Frontal cortex (tissue), 3 donors: ENCODE measurements at regions not wholly inside any gene's neighbourhood (a gene's known extent, or its start where the extent isn't known, plus 50 kb on each side); places are given as distances from the start of the nearest gene placed in this dataset.
"Not testable (repeated sequence)": the region's sequence is repeated elsewhere in the genome, so short reads cannot be mapped to it uniquely, and the experiment has no call there.

Source experiments
- DNase-seq, 2 donors: peaks; one replicate each; pipeline ENCODE4 v3.0.0; 2012; ENCODE audit warnings: low spot score in 2 of 2
- FAIRE-seq: peaks from 2 replicates; lab custom pipeline; 2012; peaks lifted over from hg19 to GRCh38; lab: Jason Lieb, UNC
- donor health status: control.
- donor health status: control.
- donor health status: control.

GRCh38 chr5:143550986-143551630 lies 147.6 kb upstream of the NR3C1 start:
- DNase-seq (no peak), FAIRE-seq (no peak)

- FAIRE-seq, result no peak
- no peak for DNase-seq
These were observed 143.9 kb upstream of the NR3C1 start for GRCh38 chr5:143547342-143547741.

GRCh38 chr5:143546394-143546793 lies 142.9 kb upstream of the NR3C1 start:
- FAIRE-seq (no peak), DNase-seq (no peak)

GRCh38 chr5:143544606-143545005 lies 141.1 kb upstream of the NR3C1 start:
- DNase-seq (no peak), FAIRE-seq (no peak)

GRCh38 chr5:143543358-143544255 lies 140.1 kb upstream of the NR3C1 start:
- DNase-seq (no peak), FAIRE-seq (no peak)

- FAIRE-seq, result no peak
- DNase-seq, result no peak
These were observed 139.3 kb upstream of the NR3C1 start for GRCh38 chr5:143542798-143543144.

- FAIRE-seq, result no peak
- DNase-seq, result no peak
These were observed 138.7 kb upstream of the NR3C1 start for GRCh38 chr5:143541943-143542797.

- DNase-seq, result no peak
- no peak for FAIRE-seq
These were observed 136.3 kb upstream of the NR3C1 start for GRCh38 chr5:143539742-143540141.

GRCh38 chr5:143537056-143537455 lies 133.6 kb upstream of the NR3C1 start:
- FAIRE-seq (no peak), DNase-seq (no peak)

- no peak for FAIRE-seq
These were observed 132.9 kb upstream of the NR3C1 start for GRCh38 chr5:143536364-143536763.

GRCh38 chr5:143534761-143535154 lies 131.3 kb upstream of the NR3C1 start:
- FAIRE-seq (no peak), DNase-seq (no peak)

More at GRCh38 chr5:143536364-143536763, 132.9 kb upstream of the NR3C1 start:
- DNase-seq, result no peak

GRCh38 chr5:143533978-143534760 lies 130.7 kb upstream of the NR3C1 start:
- FAIRE-seq (no peak), DNase-seq (no peak)

- DNase-seq (no peak), FAIRE-seq (no peak)
These were observed 130.0 kb upstream of the NR3C1 start for GRCh38 chr5:143533475-143533874.

- no peak for FAIRE-seq
- no peak for DNase-seq
These were observed 124.3 kb upstream of the NR3C1 start for GRCh38 chr5:143527808-143528207.

- FAIRE-seq, result no peak
- DNase-seq, result no peak
These were observed 121.7 kb upstream of the NR3C1 start for GRCh38 chr5:143525176-143525575.

GRCh38 chr5:143524338-143524945 lies 121.0 kb upstream of the NR3C1 start:
- DNase-seq (no peak), FAIRE-seq (no peak)

GRCh38 chr5:143521846-143522400 lies 118.4 kb upstream of the NR3C1 start:
- DNase-seq (no peak), FAIRE-seq (no peak)

- no peak for FAIRE-seq
- no peak for DNase-seq
These were observed 117.7 kb upstream of the NR3C1 start for GRCh38 chr5:143521141-143521540.

GRCh38 chr5:143519215-143519614 lies 115.7 kb upstream of the NR3C1 start:
- not testable (repeated sequence) for FAIRE-seq

More at GRCh38 chr5:143519215-143519614, 115.7 kb upstream of the NR3C1 start:
- not testable (repeated sequence) for DNase-seq
